SKM-1 (cell line): ENCODE measurements at regions not wholly inside any gene's neighbourhood (a gene's known extent, or its start where the extent isn't known, plus 50 kb on each side); places are given as distances from the start of the nearest gene placed in this dataset.
"Not testable (repeated sequence)": the region's sequence is repeated elsewhere in the genome, so short reads cannot be mapped to it uniquely, and the experiment has no call there.

Experiments used
- DNase-seq: peaks from one replicate; lab custom pipeline; 2025; ENCODE audit not compliant: unreplicated experiment; lab: John Stamatoyannopoulos, UW

DNA sequence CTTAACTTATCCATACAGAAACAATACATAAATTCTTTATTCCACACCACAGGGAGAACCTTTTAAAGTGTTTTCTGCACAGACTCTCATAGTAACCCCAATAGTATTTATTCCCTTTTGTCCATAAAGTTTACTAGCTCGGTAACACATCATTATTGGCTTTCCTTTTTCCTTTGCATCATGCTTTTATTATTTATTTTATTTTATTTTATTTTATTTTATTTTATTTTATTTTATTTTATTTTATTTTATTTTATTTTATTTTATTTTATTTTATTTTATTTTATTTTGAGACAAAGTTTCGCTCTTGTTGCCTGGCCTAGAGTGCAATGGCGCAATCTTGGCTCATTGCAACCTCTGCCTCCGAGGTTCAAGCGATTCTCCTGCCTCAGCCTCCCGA is 655.4 kb downstream of the VGLL3 start:
- DNase-seq: not testable (repeated sequence)

- no peak for DNase-seq
Observed at GRCh38 chr3:86333636-86334035, 657.3 kb downstream of the VGLL3 start.

GRCh38 chr3:86303935-86304334 is 687.0 kb downstream of the VGLL3 start:
- no peak for DNase-seq

GRCh38 chr3:86282106-86282787 is 708.7 kb downstream of the VGLL3 start:
- no peak for DNase-seq

GRCh38 chr3:86269364-86270155 is 721.4 kb downstream of the VGLL3 start:
- no peak for DNase-seq

GRCh38 chr3:86257955-86258641 is 732.9 kb downstream of the VGLL3 start:
- DNase-seq: no peak

DNA sequence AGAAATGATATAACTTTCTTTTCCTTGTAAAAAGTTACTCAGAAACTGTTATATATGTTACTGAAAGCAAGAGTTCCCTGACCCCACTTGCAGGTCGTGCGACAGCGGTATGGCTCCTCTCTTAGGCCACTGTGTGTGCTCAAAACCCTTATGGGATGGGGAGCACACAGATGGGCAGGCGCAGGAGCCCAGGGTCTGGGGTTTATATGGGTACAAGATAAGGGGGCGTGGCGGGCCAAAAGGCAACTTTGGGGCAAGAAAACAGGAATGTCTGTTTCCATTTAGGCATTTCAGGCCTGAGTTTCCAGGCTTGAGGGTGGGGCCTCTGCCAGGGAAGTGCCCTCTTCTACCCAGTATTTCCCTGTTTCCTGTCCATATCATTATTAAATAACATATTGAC is 736.5 kb downstream of the VGLL3 start:
- no peak for DNase-seq

GRCh38 chr3:86251781-86252180 is 739.2 kb downstream of the VGLL3 start:
- no peak for DNase-seq

DNA sequence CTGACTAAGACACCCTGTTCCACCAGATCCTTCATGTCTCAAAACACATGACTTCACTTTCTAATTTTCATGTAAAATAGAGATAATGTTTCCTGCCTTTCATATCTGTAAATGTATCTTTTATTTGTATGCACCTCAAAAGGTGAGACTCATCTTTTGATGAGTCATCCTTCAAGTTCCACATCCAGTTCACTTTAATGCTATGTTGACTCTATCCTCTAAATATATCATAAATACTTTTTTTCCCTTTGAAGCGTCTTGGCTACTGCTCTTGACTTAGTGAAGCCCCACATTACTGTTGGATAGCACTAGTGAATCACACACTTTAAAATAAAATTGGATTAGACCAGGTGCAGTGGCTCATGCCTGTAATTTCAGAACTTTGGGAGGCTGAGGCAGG is 741.1 kb downstream of the VGLL3 start:
- DNase-seq: no peak

- no peak for DNase-seq
Observed at GRCh38 chr3:86245360-86245759, 745.6 kb downstream of the VGLL3 start.

DNA sequence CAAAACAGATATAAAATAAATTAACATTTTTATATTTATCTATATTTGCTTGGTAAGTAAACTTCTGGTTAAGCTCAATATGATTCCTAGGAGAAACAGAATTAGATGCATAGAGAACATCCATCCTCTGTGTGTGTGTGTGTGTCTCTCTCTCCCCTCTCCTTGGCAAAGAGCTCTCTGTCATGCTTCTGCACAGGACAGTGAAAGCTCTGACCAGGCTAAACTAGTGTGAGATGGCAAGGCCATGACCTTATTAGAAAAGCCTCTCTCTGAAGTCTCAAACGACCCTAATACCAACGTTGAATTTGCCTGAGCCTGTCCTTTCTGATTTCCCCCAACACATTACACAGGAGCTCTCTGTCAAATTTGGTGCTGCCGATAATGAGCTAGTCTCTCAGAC is 746.0 kb downstream of the VGLL3 start:
- no peak for DNase-seq

GRCh38 chr3:86239946-86240345 is 751.0 kb downstream of the VGLL3 start:
- DNase-seq: no peak

DNA sequence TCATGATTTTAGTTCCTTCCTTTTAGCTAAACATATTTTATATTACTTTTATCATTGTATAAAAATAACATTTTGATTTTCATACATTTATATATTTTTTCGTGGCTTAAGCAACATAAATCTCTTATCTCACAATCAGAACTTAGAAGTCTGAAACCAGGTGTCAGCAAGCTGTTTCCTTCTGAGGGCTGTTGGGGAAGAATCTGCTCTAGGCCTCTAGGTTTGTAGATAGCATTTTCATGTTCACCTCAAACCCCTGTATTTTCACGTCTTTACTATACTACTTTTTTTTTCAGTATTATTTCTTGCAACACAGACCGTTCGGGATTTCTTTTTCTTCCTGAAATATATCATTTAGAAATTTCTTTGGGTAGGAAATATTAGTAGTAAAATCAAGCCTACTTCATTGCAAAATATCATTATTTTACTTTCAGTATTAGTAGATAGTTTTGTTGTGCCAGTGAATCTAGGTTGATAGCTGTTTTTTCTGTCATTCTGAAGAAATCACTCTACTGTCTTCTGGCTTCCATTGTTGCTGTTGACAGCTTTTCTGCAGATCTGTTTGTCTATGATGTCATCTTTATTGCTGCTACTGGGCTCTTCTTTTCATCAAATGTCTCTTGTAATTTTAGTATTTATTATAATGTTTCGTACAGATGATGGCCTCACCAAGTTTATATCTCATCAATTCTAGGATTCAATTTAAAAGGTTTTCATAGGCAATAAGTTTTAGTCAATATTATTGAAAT is 756.3 kb downstream of the VGLL3 start:
- no peak for DNase-seq

DNA sequence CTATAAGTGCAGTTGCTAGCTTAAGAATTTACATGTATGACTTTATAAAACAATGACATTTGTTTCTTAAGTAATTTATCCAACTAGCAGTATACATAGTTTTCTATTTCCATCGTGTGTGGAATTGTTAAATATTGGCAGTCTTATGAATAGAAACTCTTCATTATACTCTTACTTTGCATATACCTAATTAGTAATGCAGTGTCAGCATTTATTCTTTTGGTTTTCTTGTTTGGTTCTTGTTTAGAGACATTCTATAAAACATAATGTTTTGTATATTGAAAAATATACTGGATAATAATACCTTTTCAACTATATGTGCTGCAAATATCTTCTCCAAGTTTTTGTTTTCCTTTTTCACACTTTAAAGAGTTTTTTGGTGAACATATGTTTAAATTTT is 760.2 kb downstream of the VGLL3 start:
- DNase-seq: no peak

GRCh38 chr3:86229775-86230094 is 761.2 kb downstream of the VGLL3 start:
- DNase-seq: no peak

DNA sequence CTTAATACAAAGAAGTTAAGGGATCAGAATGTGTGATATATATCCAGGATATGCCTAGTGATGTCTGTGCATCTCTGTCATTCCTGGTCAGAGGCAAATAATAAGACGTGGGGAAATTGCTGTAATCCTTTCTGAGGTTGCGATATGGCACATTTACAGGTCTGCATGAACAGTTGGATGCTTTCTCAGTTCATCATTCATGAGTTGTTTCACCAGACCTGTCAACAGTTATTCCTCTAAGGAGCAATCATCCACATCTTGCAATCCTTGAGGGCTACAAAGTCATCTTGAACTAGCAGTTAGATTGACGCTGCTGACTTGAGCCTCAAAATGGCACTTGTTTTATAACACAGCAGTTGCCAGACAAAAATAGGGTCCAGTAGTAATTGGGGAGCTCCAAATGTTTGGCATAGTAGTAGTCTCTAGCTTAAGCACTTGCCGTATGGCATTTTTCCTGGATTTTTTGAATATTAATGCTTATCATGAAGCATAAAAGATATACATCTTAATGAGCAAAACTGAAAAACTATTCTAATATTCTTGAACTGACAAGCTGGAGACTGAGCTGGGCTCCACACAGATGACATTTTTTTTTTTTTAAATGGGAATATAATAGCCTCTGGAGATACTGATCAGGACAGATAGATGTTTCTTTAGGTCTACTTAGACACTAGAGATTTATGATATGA is 761.7 kb downstream of the VGLL3 start:
- DNase-seq: no peak

DNA sequence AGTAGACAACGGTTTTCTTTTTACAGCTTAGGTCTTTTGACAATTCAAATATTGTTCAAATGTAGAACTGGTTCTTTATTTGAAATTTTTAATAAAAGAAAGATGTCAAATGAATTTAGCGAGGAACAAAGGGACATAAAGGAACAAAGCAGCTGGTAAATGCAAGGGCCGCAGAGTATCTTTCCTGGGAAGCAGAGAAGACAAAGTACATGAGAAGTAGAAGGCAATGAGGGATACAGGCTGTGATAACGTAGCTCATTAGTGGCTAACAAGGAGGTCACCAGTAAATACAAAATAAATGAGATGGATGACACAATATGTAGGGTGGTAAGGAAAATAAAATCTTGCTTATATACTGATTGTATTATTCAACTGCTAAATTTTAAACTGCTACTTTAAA is 762.8 kb downstream of the VGLL3 start:
- DNase-seq: no peak

GRCh38 chr3:86225461-86225860 is 765.5 kb downstream of the VGLL3 start:
- no peak for DNase-seq

- no peak for DNase-seq
Observed at GRCh38 chr3:86221601-86222000, 769.3 kb downstream of the VGLL3 start.

- DNase-seq: no peak
Observed at GRCh38 chr3:86208772-86209171, 782.2 kb downstream of the VGLL3 start.

DNA sequence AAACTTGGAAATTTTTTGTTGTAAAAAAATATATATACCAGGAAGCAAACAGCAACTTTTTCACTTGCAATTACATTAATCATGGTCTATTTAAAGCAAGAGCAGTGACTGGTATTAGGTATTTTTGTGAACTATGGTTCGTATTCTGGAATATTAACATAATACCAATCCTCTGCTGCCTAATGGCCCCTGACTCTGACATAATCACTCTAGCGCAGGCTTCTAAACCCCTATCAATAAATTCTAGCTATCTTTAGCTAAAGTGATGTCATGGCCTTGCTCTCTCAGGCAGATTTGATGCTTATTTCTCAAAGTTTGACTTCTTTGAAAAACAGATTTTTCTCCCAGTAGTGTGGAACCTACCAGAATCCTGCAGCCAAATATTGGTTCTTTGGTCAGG is 808.3 kb downstream of the VGLL3 start:
- DNase-seq: no peak
